ENCODE measurements at regions not wholly inside any gene's neighbourhood (a gene's known extent, or its start where the extent isn't known, plus 50 kb on each side); places are given as distances from the start of the nearest gene placed in this dataset.

GRCh38 chr1:188891958-188892357, 1585.7 kb downstream of the BRINP3 start:
- no peak overlapping the region for H3K27ac ChIP-seq
- no peaks in the 10 kb centered on the region for H3K4me1 ChIP-seq (ENCODE audit: control insufficient read depth in 1 of 2, insufficient read depth in 1 of 2, low read depth in 1 of 2, low read length in 1 of 2)
- no peaks in the 10 kb centered on the region for H3K36me3 ChIP-seq
- no peak overlapping the region for H3K4me3 ChIP-seq (ENCODE audit: low read depth in 1 of 2, low read length in 1 of 2)
- no peaks in the 10 kb centered on the region for H3K9me3 ChIP-seq
- no peak for TF ChIP-seq CTCF (IDR thresholded peaks at IDR 0.05)
- no peaks in the 10 kb centered on the region for H3K27me3 ChIP-seq

GRCh38 chr1:188895611-188896010, 1582.1 kb downstream of the BRINP3 start:
- Histone ChIP-seq H3K4me3 (ENCODE audit: low read depth in 1 of 2, low read length in 1 of 2) (no peak overlapping the region), H3K27ac (no peak overlapping the region), H3K9me3 (no peaks in the 10 kb centered on the region), H3K27me3 (no peaks in the 10 kb centered on the region), H3K4me1 (ENCODE audit: control insufficient read depth in 1 of 2, insufficient read depth in 1 of 2, low read depth in 1 of 2, low read length in 1 of 2) (no peaks in the 10 kb centered on the region), H3K36me3 (no peaks in the 10 kb centered on the region)
- TF ChIP-seq CTCF (IDR thresholded peaks at IDR 0.05): no peak

- no peak for TF ChIP-seq CTCF (IDR thresholded peaks at IDR 0.05)
These were observed 1574.4 kb downstream of the BRINP3 start for GRCh38 chr1:188903241-188903640.

GRCh38 chr1:188904201-188904600, 1573.5 kb downstream of the BRINP3 start:
- H3K4me1 ChIP-seq (ENCODE audit: control insufficient read depth in 1 of 2, insufficient read depth in 1 of 2, low read depth in 1 of 2, low read length in 1 of 2): no peaks in the 10 kb centered on the region
- H3K4me3 ChIP-seq (ENCODE audit: low read depth in 1 of 2, low read length in 1 of 2): no peak overlapping the region
- H3K27ac ChIP-seq: no peak overlapping the region
- no peaks in the 10 kb centered on the region for H3K36me3 ChIP-seq
- no peaks in the 10 kb centered on the region for H3K27me3 ChIP-seq
- TF ChIP-seq CTCF (IDR thresholded peaks at IDR 0.05): no peak
- H3K9me3 ChIP-seq: no peaks in the 10 kb centered on the region

More at GRCh38 chr1:188903241-188903640, 1574.4 kb downstream of the BRINP3 start:
- Histone ChIP-seq H3K27ac (no peak overlapping the region), H3K9me3 (no peaks in the 10 kb centered on the region), H3K4me1 (ENCODE audit: control insufficient read depth in 1 of 2, insufficient read depth in 1 of 2, low read depth in 1 of 2, low read length in 1 of 2) (no peaks in the 10 kb centered on the region), H3K36me3 (no peaks in the 10 kb centered on the region), H3K27me3 (no peaks in the 10 kb centered on the region), H3K4me3 (ENCODE audit: low read depth in 1 of 2, low read length in 1 of 2) (no peak overlapping the region)

- H3K9me3 ChIP-seq: no peaks in the 10 kb centered on the region
- no peaks in the 10 kb centered on the region for H3K4me1 ChIP-seq (ENCODE audit: control insufficient read depth in 1 of 2, insufficient read depth in 1 of 2, low read depth in 1 of 2, low read length in 1 of 2)
- TF ChIP-seq CTCF (IDR thresholded peaks at IDR 0.05): no peak
- no peak overlapping the region for H3K27ac ChIP-seq
- no peak overlapping the region for H3K4me3 ChIP-seq (ENCODE audit: low read depth in 1 of 2, low read length in 1 of 2)
- no peaks in the 10 kb centered on the region for H3K36me3 ChIP-seq
- H3K27me3 ChIP-seq: no peaks in the 10 kb centered on the region
These were observed 1570.6 kb downstream of the BRINP3 start for GRCh38 chr1:188906921-188907641.

Measured in neutrophil (primary cell).